ENCODE measurements at regions not wholly inside any gene's neighbourhood (a gene's known extent, or its start where the extent isn't known, plus 50 kb on each side); places are given as distances from the start of the nearest gene placed in this dataset.

DNA sequence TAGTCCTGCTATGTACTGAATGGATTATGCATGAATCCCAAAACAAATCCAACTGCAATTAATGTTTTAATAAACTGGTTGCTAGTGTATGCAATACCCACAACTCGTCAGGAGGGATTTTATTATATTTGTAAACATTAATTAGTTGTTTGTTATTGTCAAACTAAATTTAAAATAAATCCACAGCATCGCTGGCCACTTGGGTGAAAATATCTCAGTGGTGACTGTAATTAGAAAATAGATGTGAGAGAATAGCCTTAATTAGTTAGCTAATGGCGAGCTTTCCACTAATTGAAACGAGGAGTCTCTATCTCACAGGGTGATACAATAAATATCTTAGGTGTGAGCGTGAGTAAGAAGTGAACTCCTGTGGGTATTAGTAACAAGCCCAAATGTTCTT, 176.8 kb downstream of the LINC00237 start (continued):
- TF ChIP-seq ZNF407 (IDR thresholded peaks at IDR 0.05; ENCODE audit: low read depth) (no peak), TCF3 (CRISPR knock-in tag; IDR thresholded peaks at IDR 0.05) (no peak), MLLT1 (IDR thresholded peaks at IDR 0.05) (no peak), ZNF589 (CRISPR knock-in tag; IDR thresholded peaks at IDR 0.05; ENCODE audit: low read depth) (no peak)
- TF ChIP-seq, protein P1, sequence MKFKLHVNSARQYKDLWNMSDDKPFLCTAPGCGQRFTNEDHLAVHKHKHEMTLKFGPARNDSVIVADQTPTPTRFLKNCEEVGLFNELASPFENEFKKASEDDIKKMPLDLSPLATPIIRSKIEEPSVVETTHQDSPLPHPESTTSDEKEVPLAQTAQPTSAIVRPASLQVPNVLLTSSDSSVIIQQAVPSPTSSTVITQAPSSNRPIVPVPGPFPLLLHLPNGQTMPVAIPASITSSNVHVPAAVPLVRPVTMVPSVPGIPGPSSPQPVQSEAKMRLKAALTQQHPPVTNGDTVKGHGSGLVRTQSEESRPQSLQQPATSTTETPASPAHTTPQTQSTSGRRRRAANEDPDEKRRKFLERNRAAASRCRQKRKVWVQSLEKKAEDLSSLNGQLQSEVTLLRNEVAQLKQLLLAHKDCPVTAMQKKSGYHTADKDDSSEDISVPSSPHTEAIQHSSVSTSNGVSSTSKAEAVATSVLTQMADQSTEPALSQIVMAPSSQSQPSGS (CRISPR knock-in tag; IDR thresholded peaks at IDR 0.05) = no peak

Data from K562 (cell line).